Muscle of arm (tissue), 1 donor: ENCODE measurements at regions not wholly inside any gene's neighbourhood (a gene's known extent, or its start where the extent isn't known, plus 50 kb on each side); places are given as distances from the start of the nearest gene placed in this dataset.

ENCODE experiments used
- DNase-seq: peaks from one replicate; pipeline ENCODE4 v3.0.0-alpha.2; 2013

GRCh38 chr2:128808462-128809258 lies 490.0 kb upstream of the HS6ST1 start:
- DNase-seq, result no peak

GRCh38 chr2:128809259-128809636 lies 490.6 kb upstream of the HS6ST1 start:
- no peak for DNase-seq

GRCh38 chr2:128809880-128810279 lies 491.2 kb upstream of the HS6ST1 start:
- DNase-seq, result no peak

GRCh38 chr2:128812183-128812940 lies 493.7 kb upstream of the HS6ST1 start:
- DNase-seq, result no peak

GRCh38 chr2:128813352-128814034 lies 494.8 kb upstream of the HS6ST1 start:
- no peak for DNase-seq

- no peak for DNase-seq
Observed at GRCh38 chr2:128815248-128815647, 496.6 kb upstream of the HS6ST1 start.

- no peak for DNase-seq
Observed at GRCh38 chr2:128817171-128817570, 498.5 kb upstream of the HS6ST1 start.

GRCh38 chr2:128817813-128818212 lies 499.1 kb upstream of the HS6ST1 start:
- DNase-seq, result no peak

- no peak for DNase-seq
Observed at GRCh38 chr2:128818248-128818647, 499.6 kb upstream of the HS6ST1 start.

GRCh38 chr2:128818704-128819491 lies 500.2 kb upstream of the HS6ST1 start:
- no peak for DNase-seq

- DNase-seq, result peak; percentile 40
Observed at GRCh38 chr2:128820452-128820851, 501.8 kb upstream of the HS6ST1 start.

- DNase-seq, result no peak
Observed at GRCh38 chr2:128821010-128821409, 502.3 kb upstream of the HS6ST1 start.

- DNase-seq, result no peak
Observed at GRCh38 chr2:128832946-128833663, 514.4 kb upstream of the HS6ST1 start.

- DNase-seq, result no peak
Observed at GRCh38 chr2:128833664-128834027, 515.0 kb upstream of the HS6ST1 start.

GRCh38 chr2:128834207-128834879 lies 515.7 kb upstream of the HS6ST1 start:
- no peak for DNase-seq

- no peak for DNase-seq
Observed at GRCh38 chr2:128834880-128835252, 516.2 kb upstream of the HS6ST1 start.

- no peak for DNase-seq
Observed at GRCh38 chr2:128835342-128835855, 516.7 kb upstream of the HS6ST1 start.

- no peak for DNase-seq
Observed at GRCh38 chr2:128835974-128836373, 517.3 kb upstream of the HS6ST1 start.

GRCh38 chr2:128836559-128837100 lies 518.0 kb upstream of the HS6ST1 start:
- no peak for DNase-seq

GRCh38 chr2:128838244-128838643 lies 519.6 kb upstream of the HS6ST1 start:
- DNase-seq, result no peak
